ENCODE measurements at regions not wholly inside any gene's neighbourhood (a gene's known extent, or its start where the extent isn't known, plus 50 kb on each side); places are given as distances from the start of the nearest gene placed in this dataset.

DNA sequence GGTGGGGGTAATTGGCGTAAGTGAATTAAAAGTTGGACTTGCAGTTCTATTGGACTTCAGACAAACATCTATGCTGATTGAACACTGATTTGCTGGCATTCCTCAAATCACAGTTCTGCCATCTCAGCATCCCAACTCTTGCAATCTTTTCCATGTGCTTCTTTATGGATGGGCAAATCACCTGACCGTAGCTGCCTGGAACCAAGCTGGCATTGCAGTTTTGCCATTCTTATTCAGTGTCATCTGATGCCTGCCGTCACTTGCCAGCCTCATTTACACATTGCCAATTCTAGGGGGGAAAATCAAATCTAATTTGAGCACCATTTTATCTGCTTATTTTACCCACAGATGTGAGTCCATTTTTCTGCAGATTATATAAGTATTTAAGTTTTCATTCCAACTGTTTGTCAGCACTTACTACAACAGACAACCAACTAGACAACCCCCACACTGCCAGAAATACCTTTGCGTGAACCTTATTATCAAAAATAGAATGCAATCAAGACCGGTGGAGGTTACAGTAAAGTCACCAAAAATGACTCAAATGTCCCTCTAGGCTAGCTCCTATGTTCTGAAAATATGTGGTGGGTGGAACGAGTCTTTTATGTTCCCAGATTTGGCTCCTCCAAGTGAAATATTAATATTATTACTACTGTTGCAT is 172.3 kb upstream of the CTBP2 start:
- DNase-seq, result no peak

DNA sequence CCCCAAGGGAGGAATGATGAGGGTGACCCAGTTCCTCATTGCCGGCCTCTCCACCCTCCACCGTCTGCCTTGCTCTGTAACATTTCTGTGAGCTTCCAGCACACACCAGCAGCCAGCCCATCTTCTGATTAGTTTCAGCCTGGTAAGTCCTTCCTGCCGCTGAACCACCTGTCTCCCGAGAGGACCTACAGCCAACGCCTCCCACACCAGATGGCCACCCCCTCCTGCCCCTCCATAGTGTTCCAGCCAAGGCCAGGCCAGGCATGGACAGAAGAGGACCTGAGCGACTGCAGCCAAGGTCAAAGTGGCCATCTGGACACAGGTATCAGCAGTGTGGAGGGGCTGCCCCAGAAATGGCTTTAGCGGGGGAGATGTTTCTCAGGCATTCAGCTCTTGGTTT is 170.7 kb upstream of the CTBP2 start:
- DNase-seq, result no peak

DNA sequence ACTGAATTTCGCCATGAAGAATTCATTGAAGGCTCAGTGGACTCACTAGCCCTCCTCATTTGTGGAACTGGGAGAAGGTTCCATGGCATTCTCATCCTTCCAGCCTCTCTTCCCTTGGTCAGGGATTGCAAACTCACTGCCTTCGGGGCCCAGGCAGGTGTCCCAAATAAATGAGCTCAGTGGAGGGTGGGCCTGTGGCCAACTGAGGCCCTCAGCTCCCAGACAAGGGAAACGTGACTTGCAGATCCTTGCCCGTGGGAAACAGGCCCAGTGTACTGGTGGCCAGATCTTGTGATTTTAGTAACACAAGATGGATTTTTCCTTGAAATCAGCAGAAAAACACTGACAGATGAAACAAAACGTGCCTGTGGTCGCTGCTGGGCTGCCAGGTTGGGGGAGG is 168.7 kb upstream of the CTBP2 start:
- no peak for DNase-seq

DNA sequence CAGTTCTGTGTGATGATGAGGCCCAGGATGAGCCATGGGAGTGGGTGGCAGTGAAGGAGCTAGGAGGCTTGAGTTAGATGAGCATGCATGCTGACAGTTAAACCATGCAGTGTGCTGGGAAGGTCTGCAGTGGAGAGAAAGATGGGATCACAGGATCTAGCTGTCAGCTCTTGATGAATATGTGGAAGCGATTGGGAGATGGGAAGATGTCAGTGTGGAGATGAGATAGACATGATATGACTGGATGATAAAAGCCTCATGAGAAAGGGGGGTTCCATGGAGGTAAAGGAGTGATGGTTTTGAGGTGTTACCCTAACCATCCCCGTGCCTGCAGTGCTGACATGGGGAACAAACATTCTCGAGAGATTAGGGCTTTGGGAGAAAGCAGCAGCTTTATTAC is 165.0 kb upstream of the CTBP2 start:
- DNase-seq, result no peak

DNA sequence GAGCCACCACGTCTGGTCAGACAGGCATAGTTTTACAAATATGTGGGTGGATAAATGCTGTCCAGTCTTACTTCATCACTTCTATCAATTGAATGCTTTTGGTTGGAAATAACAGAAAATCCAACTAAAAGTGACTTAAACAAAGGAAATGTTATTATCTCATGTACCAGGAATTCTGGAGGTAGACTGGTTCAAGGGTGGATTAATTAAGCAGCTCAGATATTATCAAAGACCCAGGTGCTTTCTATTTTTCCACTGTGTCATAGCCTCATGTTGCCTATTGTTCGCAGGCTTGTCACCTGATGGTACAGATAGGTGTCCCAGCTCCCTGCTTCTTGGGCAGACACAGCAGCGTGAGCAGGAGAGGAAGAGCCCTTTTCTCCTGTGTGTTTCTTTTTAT is 156.1 kb upstream of the CTBP2 start:
- no peak for DNase-seq

DNA sequence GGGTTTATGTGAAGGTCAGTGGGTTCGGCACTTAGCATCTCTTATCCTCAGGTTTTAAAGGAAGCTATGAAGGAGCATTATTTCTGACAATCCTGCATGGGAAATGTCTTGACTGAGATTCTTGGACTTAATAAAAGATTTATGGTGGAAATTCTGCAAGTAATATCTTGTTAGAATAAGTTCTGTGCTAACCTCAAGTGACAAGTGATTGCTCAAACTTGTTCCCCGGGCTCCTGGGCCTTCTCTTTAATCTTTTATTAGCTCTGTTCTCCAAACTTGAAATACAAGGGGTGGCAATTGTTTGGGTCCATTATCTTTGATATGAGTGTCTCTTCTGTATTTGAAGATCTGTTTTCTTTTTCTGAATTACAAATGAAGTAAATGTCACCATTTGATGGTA is 140.6 kb upstream of the CTBP2 start:
- no peak for DNase-seq

DNA sequence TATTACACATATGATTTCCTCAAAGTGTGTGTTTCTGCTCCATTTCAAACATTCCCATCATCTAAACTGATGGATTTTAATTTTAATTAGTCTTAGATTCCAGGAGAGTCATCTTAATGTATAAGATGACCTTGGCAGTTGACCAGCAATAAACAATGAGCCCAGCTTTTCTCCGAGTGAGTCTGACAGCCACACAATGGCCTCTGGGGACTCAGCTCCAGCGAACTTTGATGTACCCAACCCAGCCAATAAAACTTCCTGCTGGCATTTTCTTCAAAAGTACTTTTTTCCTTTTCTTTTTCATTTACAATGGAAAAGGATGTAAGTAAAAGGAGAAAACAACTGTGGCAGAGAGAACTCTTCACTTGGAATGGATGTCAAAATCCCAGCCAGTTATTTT is 139.1 kb upstream of the CTBP2 start:
- DNase-seq, result no peak

DNA sequence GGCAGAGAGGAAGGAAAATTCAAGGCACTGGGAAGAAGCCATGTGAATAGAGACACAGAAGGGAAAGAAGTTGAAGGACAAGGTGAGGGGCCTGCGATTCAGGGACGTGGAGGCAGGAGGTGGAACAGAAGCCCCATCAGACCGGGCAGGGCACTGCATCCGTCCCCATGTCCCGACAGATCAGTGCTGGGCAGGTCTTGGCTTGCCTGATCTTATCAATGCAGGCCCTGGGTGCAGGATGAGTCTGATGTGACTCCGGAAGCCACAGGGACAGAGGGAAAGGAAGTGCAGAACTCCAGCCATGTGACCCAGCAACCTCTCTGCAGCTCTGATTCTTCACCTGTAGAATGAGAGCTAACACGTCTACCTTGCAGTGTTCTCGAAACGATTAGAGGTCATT is 136.2 kb upstream of the CTBP2 start:
- no peak for DNase-seq

DNA sequence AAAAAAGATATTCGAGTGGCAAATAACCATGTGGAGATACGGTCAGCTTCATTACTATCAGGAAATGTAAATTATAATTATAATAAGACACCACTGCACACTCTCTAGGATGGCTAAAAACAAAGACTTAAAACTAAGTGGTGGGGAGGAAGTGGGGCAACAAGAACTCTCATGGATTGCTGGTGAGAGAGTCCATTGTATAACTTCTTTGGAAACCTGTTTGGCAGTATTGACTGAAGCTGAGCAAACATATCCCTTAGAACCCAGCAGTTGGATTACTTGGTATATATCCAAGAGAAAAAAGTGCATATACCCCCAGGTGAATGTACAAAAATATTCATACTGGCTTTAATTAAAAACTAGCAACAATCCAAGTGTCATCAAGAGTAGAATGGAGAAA is 133.7 kb upstream of the CTBP2 start:
- DNase-seq, result no peak

DNA sequence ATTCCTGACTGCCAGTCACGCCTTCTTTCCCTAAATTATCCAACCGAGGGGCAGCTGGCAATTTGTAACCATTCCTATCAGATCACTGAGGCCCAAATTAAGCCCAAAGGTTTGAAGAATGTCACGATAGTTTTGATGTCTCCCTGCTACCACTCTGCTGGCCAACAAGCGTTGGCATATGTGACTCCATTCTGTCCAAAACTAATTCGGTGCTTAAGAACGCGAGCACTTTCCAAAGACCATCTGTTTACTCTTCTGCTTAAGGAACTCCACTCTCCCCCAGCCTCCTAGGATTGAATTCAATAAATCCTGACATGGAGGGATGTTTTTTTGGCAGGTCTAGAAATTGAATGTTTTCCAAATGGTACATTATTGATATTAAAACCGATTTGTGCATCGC is 131.5 kb upstream of the CTBP2 start:
- DNase-seq, result no peak

DNA sequence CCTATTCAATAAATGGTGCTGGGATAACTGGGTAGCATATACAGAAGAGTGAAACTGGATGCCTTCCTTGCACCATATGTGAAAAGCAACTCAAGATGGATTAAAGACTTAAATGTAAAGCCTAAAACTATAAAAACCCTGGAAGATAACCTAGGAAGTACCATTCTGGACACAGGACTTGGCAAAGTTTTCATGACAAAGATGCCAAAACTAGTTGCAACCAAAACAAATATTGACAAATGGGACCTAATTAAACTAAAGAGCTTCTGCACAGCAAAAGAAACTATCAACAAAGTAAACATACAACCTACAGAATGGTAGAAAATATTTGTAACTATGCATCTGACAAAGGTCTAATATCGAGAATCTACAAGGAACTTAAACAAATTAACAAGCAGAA is 129.1 kb upstream of the CTBP2 start:
- DNase-seq, result no peak

DNA sequence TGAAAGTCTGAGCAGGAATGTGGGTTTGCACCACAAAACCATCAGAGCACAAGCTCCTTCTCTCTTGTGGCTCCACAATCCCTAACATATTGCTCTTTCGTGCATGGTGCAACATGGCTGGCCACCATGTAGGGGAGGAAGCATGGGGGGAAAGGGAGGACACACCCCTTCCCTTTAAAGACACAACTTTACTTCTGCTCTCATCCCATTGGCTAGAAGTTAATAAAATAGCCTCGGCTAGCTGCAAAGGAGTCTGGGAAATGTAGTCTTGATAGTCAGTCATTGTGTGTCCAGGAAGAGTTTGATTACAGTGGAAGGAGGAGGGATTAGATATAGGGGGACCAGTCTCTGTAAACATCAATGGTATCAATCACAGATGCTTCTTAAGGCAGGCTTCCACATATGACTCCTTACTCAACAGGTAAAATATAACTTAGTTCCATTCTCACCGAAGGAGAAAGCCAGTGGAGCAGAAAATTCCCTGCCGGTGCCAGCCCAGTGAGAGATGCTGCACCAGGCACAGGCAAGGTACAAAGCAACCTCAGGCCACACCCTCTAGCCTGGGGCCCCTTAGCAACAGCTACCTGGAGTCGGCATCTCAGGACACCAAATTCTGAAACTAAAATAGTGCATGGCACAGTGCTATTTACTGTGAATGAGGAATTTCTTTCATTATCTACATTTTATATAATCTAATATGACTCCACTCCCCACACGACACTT is 124.7 kb upstream of the CTBP2 start:
- no peak for DNase-seq

DNA sequence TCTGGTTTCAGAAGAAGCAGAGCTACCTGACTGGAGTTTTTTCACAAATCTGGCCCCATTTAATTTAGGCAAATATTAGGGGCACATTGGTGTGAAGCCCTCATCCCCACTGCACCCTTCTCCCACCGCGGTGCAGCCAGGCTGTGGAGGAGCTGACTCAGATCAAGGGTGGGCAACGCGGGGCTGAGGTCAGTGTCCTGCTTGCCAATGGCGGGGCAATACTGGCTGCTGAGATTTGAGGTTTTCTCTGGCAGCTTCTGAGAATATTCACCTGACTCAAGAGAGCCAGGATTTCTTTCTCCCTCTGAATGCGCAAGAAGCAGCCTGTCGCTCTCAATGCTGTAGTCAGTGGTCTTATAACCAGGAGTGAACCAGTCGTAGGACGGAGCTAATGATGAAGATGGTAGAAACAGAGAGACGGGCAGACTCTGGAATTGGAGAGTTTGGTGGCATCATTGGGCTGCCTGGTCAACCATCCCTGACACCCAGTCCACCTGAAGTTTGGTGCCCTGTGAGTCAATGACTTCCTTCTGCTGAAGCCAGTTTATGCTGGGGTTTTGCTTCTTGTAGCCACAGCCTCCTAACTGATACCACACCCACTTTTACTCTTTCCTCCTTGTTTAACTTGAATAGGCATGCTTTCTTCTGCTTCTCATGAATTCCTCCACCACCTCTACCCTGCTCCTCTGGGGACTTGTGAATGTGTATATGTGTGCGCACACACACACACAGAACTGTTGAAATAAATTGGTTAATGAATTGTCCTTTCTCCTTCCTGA is 123.7 kb upstream of the CTBP2 start:
- no peak for DNase-seq

DNA sequence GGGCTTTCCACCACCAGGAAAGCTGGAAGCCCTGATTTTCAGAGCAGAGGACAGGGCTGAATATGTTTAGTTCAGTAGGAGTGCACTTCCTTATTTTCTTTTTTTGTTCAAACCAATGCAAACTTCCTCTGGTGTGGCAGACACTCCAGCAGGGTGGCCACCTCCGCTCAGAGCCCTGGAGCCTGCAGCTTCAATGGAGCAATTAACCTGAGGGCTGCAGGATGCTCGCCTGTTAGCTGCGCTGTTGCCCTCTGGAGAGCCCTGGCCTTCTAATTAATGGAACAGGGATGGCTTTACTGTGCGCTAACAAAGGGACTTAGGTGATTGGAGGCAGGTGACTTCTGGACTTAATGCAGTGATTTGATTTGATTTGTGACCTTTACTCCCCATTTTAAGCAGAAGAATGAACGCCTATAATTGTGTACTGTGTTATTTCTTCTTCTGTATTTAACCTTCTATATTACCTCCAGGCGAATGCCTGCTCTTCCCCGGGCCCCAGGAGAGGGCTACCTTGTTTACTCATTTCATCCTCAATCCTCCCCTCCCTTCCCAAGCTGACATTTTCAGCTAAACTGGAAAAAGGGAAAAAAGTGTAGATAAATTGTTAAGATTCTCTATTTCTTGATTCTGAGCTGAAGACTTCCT is 123.0 kb upstream of the CTBP2 start:
- no peak for DNase-seq

DNA sequence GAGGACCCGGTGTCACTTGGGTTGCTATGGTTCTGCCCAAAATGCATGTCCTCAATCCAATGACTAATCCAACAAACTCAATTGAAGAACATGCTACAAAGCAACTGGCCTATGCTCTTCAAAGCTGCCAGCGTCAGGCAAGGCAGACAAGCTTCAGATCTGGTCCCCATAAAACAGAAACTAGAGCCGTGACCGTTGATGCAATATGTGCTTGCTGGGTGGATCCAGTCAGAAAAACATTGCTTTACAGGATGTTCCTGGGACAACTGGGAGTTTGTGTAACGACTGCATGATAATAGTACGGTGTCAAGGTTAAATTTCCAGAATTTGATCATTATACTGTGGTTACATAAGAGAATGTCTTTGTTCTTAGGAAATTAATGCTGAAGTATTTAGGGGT is 120.7 kb upstream of the CTBP2 start:
- DNase-seq, result no peak

DNA sequence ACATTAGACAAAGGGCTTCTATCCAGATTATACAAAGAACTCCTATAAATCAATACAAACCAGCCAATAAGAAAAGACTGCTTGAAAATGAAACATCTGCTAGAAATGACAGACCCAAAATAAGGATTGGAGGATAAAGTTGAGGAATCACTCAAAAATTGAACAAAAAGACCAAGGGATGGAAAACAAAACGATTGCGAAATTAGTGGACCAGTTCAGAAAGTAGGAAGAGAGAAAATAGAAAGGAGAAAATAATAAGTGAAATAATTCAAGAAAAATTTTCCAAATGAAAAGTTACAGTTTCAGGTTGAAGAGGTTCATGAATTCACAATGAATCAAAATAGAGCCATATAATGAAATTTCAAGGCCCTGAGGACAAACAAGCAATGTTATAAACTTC is 115.8 kb upstream of the CTBP2 start:
- DNase-seq, result no peak

DNA sequence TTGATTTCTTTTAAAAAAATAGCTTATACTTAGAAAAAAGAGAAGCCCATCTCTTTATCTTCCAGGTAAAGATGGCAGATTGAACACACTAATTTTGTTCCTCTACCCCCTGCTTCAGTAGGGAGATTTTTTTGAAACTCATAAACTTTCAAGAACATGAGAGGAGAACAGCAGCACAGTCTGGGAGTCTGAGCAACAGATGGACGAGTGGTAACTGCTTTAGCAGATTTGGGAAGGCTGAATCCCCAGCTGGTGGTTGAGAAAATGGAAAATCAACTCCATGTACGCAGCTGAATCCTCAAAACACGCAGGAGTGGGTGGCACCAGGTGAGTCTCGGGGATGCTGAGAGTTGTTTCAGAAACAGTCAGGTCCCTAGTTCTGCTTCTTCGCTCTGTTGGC is 114.6 kb upstream of the CTBP2 start:
- DNase-seq, result no peak

DNA sequence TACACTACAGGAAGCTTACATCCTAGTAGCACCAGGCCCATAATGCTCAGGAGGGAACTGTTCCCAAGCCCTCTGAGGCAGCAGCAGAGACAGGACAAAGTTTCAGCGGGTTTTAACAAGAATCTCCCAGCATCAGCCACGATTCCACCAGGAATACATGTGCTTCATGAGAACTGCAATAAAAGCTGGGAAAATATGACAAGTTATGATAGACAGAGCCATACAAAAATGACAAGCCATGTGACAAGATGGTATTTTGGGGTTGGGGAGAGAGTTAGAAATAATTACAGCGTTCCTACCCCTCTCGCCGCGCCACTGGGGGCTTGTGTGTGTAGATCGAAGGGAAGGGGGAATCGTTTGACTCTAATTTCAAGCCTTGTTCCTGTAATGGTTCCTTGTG is 112.7 kb upstream of the CTBP2 start:
- DNase-seq, result no peak

DNA sequence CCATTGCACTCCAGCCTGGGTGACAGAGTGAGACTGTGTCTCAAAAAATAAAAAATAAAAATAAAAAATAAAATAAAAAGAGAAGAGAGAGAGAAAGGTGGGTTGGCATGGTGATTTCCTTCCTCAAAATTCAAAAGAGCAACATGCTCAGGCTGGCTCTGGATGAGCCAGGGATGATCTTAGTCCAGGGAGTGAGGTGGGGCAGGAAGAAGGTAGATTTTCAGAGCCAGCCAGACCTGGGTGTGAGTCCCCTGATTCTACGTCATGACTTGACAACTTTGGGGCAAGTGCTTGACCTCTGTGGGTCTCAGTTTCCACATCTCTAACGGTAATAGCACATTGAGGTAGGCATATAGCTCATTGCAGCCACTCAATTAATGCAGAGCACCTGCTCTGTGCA is 109.4 kb upstream of the CTBP2 start:
- DNase-seq, result no peak

DNA sequence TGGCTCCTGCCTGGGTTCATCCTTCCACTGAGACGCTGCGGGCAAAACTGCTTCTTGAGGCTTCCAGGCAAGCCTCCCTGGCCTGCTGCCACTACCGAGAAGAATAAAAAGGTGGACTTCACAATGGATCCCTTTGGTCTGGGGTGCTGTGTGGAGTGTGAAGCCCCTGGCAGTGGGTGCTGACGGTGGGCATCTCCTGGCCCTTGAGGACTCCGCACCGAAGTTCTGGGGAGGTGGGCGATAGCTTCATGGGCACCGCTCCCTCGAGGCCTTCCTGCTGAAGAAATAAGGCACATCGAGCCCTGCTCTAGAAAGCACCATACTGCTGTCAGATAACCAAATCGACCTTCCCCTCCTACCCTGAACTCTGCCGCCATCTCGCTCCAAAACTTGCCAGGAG is 106.6 kb upstream of the CTBP2 start:
- DNase-seq, result no peak

DNA sequence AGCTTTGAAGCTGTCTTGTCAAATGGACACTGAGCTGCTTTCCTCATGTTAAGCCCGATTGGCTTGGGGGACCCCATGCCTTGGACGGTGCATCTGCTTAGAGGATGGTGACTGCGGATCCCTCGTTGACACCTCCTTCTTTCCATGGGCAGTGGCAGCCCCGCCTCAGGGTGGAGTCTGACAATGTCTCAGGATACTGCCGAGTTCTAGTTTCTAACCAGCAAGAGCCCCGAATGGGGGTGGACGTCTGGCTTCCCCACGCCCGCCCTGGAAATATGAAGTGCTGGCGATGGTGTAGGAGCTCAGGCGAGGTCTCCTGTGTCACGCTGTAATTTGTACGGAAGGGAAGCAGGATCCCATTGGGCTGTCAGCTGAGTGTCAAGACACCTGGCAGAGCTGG is 106.2 kb upstream of the CTBP2 start:
- DNase-seq, result no peak

DNA sequence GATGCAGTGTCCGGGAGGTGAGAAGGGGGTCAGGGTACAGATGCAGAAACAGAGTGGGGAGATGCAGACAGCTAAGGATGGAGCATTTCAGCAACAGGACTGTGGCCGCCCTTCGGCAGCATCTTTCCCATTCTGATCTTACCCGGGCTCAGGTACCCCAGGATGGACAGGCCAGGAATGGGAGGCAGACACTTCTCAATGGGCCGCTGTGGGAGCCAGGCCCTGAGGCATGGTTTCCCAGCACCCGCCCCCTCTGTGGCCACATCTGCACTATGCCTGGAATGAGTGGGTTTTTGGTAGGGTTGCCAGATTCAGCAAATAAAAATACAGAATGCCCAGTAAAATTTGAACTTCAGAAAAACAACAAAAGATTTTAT is 105.2 kb upstream of the CTBP2 start:
- no peak for DNase-seq

DNA sequence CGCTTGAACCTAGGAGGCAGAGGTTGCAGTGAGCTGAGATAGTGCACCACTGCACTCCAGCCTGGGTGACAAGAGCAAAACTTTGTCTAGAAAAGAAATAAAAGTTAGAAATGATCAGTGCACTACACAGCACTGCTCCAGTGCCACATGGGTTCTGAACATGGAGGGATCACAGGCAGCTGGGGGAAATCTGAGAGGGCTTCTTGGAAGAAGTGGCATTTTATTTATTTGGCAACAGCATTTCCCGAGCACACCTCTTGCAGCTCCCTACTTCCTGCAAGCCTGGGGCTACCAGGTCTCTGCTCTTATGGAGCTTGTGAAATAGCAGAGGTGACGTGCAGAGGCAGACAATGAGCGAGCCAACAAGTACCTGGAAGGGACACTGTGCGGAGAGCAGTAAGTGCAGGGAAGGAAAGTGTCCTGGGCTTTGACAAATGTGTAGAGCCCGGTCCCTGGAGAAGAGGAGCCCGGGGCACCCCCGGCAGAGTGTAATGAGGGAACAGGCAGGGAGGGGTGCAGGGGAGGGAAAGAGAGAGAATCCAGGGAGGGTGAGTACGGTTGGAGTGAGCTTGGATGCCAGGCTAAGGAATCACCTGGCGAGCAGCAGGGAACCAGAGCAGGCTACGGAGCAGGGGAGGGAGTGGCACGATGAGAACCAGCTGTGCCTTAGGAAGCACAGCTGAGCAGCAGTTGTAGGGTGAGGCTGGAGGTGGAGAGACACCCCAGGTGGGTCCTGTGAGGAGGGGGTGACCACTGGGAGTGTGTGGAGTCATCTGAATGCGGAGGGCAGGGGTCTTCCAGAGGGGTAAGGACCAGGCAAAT is 104.6 kb upstream of the CTBP2 start:
- no peak for DNase-seq
